NCI-H2081 (cell line): ENCODE measurements at regions not wholly inside any gene's neighbourhood (a gene's known extent, or its start where the extent isn't known, plus 50 kb on each side); places are given as distances from the start of the nearest gene placed in this dataset.
"Not testable (repeated sequence)": the region's sequence is repeated elsewhere in the genome, so short reads cannot be mapped to it uniquely, and the experiment has no call there.

Experiments used
- DNase-seq, 2 experiments: peaks; one replicate each; lab custom pipeline; 2025; lab: John Stamatoyannopoulos, UW

- DNase-seq = no peak
These were observed 394.0 kb downstream of the DMRTA1 start for GRCh38 chr9:22840641-22841040.

GRCh38 chr9:22845243-22845642 lies 398.6 kb downstream of the DMRTA1 start:
- DNase-seq = not testable (repeated sequence)

GRCh38 chr9:22855980-22856379 lies 409.4 kb downstream of the DMRTA1 start:
- no peak for DNase-seq

GRCh38 chr9:22857316-22857715 lies 410.7 kb downstream of the DMRTA1 start:
- DNase-seq = no peak

GRCh38 chr9:22863106-22863505 lies 416.5 kb downstream of the DMRTA1 start:
- no peak for DNase-seq

- no peak for DNase-seq
These were observed 417.1 kb downstream of the DMRTA1 start for GRCh38 chr9:22863736-22864135.

GRCh38 chr9:22893196-22893843 lies 446.7 kb downstream of the DMRTA1 start:
- no peak for DNase-seq

GRCh38 chr9:22898591-22898990 lies 452.0 kb downstream of the DMRTA1 start:
- no peak for DNase-seq

- DNase-seq = no peak
These were observed 465.0 kb downstream of the DMRTA1 start for GRCh38 chr9:22911632-22912031.

- no peak for DNase-seq
These were observed 466.4 kb downstream of the DMRTA1 start for GRCh38 chr9:22913026-22913425.

- DNase-seq = no peak
These were observed 466.9 kb downstream of the DMRTA1 start for GRCh38 chr9:22913518-22913917.

GRCh38 chr9:22916148-22916547 lies 469.5 kb downstream of the DMRTA1 start:
- no peak for DNase-seq

GRCh38 chr9:22919423-22919822 lies 472.8 kb downstream of the DMRTA1 start:
- DNase-seq = no peak

- DNase-seq = no peak
These were observed 475.1 kb downstream of the DMRTA1 start for GRCh38 chr9:22921742-22922141.

- no peak for DNase-seq
These were observed 475.6 kb downstream of the DMRTA1 start for GRCh38 chr9:22922222-22922621.

GRCh38 chr9:22954550-22954949 lies 507.9 kb downstream of the DMRTA1 start:
- DNase-seq = no peak

GRCh38 chr9:22954964-22955363 lies 508.3 kb downstream of the DMRTA1 start:
- DNase-seq = no peak

GRCh38 chr9:22969350-22969979 lies 522.8 kb downstream of the DMRTA1 start:
- no peak for DNase-seq

GRCh38 chr9:22970434-22970975 lies 523.9 kb downstream of the DMRTA1 start:
- no peak for DNase-seq

- DNase-seq = no peak
These were observed 529.3 kb downstream of the DMRTA1 start for GRCh38 chr9:22975951-22976350.

GRCh38 chr9:22976454-22976853 lies 529.8 kb downstream of the DMRTA1 start:
- no peak for DNase-seq

- not testable (repeated sequence) for DNase-seq
These were observed 533.8 kb downstream of the DMRTA1 start for GRCh38 chr9:22980429-22980828.

GRCh38 chr9:22986556-22986955 lies 539.9 kb downstream of the DMRTA1 start:
- DNase-seq = no peak

GRCh38 chr9:22990349-22990748 lies 543.7 kb downstream of the DMRTA1 start:
- DNase-seq = no peak
